Osteoblast (primary cell): ENCODE measurements at regions not wholly inside any gene's neighbourhood (a gene's known extent, or its start where the extent isn't known, plus 50 kb on each side); places are given as distances from the start of the nearest gene placed in this dataset.

Experiments used
- DNase-seq: peaks from one replicate; pipeline ENCODE4 v3.0.0; 2011; ENCODE audit warnings: low spot score, mixed read lengths; ENCODE audit not compliant: insufficient read length; ENCODE audit errors: missing footprints
- H2AFZ ChIP-seq: 2 replicates; pipeline ENCODE4 v1.6.0; 2011; ENCODE audit warnings: mild to moderate bottlenecking, low read length
- H3K27ac ChIP-seq: 2 replicates; pipeline ENCODE4 v1.5.1; 2011; ENCODE audit warnings: mild to moderate bottlenecking, low read depth, low read length, moderate library complexity
- H3K27me3 ChIP-seq: 2 replicates; pipeline ENCODE4 v1.6.0; 2012; ENCODE audit warnings: mild to moderate bottlenecking, control low read depth, inconsistent platforms, low read length, moderate library complexity; ENCODE audit not compliant: insufficient read depth
- H3K36me3 ChIP-seq: 2 replicates; pipeline ENCODE4 v1.5.1; 2011; ENCODE audit warnings: mild to moderate bottlenecking, low read length, control low read depth, moderate library complexity; ENCODE audit not compliant: insufficient read depth
- H3K4me1 ChIP-seq: 2 replicates; pipeline ENCODE4 v1.5.1; 2011; ENCODE audit warnings: mild to moderate bottlenecking, low read length, control low read depth, moderate library complexity; ENCODE audit not compliant: insufficient read depth
- H3K4me2 ChIP-seq: 2 replicates; pipeline ENCODE4 v1.6.0; 2011; ENCODE audit warnings: mild to moderate bottlenecking, low read length; ENCODE audit not compliant: insufficient read depth
- H3K4me3 ChIP-seq: fragments of 200-600 bp; sonication (generic); 3 replicates; pipeline ENCODE4 v1.5.1; 2012; ENCODE audit warnings: mild to moderate bottlenecking, low read length, inconsistent platforms; ENCODE audit not compliant: insufficient read depth
- H3K79me2 ChIP-seq: 2 replicates; pipeline ENCODE4 v1.6.0; 2012; ENCODE audit warnings: mild to moderate bottlenecking, low read length, control low read depth, inconsistent platforms; ENCODE audit not compliant: insufficient read depth
- H3K9me3 ChIP-seq: 2 replicates; pipeline ENCODE4 v1.5.1; 2011; ENCODE audit warnings: low read depth, low read length, control low read depth
- H4K20me1 ChIP-seq: 2 replicates; pipeline ENCODE4 v1.6.0; 2012; ENCODE audit warnings: mild to moderate bottlenecking, low read length, control low read depth; ENCODE audit not compliant: insufficient read depth
- TF ChIP-seq, protein P1 (sequence below): IDR thresholded peaks from 2 replicates; pipeline ENCODE4 v1.5.1; 2011; ENCODE audit warnings: mild to moderate bottlenecking, low read depth, low read length, moderate library complexity; ENCODE audit errors: extremely low read depth

DNA sequence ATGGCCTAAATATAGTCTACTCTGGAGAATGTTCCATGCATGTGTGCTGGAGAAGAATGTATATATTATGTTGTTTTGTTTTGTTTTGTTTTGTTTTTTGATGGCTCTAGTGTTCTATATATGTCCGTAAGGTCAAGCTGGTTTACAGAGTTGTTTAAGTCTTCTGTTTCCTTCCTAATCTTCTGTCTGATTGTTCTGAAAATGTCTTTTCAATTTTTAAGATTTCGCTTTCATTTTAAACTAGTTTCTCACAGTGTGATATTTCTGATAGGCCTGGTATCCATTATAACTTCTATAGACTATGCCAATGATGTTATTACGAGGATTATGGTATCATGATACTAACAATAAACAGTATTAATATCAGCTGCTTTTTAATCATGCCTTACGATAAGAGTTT lies 1126.3 kb upstream of the SORCS1 start:
- TF ChIP-seq, protein P1, sequence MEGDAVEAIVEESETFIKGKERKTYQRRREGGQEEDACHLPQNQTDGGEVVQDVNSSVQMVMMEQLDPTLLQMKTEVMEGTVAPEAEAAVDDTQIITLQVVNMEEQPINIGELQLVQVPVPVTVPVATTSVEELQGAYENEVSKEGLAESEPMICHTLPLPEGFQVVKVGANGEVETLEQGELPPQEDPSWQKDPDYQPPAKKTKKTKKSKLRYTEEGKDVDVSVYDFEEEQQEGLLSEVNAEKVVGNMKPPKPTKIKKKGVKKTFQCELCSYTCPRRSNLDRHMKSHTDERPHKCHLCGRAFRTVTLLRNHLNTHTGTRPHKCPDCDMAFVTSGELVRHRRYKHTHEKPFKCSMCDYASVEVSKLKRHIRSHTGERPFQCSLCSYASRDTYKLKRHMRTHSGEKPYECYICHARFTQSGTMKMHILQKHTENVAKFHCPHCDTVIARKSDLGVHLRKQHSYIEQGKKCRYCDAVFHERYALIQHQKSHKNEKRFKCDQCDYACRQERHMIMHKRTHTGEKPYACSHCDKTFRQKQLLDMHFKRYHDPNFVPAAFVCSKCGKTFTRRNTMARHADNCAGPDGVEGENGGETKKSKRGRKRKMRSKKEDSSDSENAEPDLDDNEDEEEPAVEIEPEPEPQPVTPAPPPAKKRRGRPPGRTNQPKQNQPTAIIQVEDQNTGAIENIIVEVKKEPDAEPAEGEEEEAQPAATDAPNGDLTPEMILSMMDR = no peak
- no peak for DNase-seq
- H3K4me2 ChIP-seq = no peak overlapping the region

DNA sequence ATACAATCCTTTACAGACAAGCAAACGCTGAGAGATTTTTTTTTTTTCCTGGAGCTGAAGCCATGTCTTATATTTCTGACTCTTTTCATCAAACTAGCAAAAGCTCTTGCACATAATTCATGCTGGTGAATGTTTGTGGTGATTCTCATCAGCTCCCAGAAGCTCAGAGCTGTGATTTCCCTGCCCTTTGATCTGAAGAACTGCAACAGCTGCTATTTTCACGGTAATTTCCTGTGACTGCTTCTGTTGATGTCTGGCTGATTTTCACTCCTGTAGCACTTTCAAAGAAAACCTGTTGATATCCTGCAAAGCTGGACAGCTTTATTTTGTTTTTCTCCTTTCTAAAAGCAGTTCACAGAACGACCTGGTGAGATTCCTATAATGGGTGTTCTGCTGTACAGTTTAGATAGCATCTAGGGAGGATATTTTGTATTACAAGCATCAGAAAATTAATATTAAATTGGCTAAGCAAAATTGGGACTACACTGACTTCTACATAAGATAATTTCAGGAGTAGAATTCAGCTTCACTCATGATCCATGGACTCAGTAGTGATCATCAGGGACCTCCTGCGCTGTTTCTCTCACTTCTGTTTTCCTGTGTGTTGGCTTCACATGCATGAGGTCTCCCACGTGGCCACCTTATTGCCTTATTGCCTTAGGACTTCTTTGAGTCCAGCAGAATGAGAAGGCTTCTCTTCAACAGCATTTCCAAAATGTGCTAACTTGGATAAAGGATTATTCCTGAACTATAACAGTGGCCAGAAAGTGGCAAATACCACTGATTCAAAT lies 1111.6 kb upstream of the SORCS1 start:
- Histone ChIP-seq H2AFZ (no peak overlapping the region), H3K27ac (no peak overlapping the region), H3K27me3 (no peaks in the 10 kb centered on the region), H3K4me1 (no peaks in the 10 kb centered on the region), H3K36me3 (no peaks in the 10 kb centered on the region), H4K20me1 (no peaks in the 10 kb centered on the region), H3K4me3 (no peak overlapping the region), H3K9me3 (peaks cover 2% of the 10 kb centered on the region), H3K79me2 (no peaks in the 10 kb centered on the region), H3K4me2 (no peak overlapping the region)
- no peak for DNase-seq
- TF ChIP-seq, protein P1 = no peak

More for the DNA sequence above, 1126.3 kb upstream of the SORCS1 start:
- H3K9me3 ChIP-seq = no peaks in the 10 kb centered on the region
- no peaks in the 10 kb centered on the region for H3K27me3 ChIP-seq
- H2AFZ ChIP-seq = no peak overlapping the region
- no peaks in the 10 kb centered on the region for H3K36me3 ChIP-seq
- no peaks in the 10 kb centered on the region for H3K79me2 ChIP-seq
- no peaks in the 10 kb centered on the region for H4K20me1 ChIP-seq
- H3K27ac ChIP-seq = no peak overlapping the region
- no peaks in the 10 kb centered on the region for H3K4me1 ChIP-seq
- no peak overlapping the region for H3K4me3 ChIP-seq

DNA sequence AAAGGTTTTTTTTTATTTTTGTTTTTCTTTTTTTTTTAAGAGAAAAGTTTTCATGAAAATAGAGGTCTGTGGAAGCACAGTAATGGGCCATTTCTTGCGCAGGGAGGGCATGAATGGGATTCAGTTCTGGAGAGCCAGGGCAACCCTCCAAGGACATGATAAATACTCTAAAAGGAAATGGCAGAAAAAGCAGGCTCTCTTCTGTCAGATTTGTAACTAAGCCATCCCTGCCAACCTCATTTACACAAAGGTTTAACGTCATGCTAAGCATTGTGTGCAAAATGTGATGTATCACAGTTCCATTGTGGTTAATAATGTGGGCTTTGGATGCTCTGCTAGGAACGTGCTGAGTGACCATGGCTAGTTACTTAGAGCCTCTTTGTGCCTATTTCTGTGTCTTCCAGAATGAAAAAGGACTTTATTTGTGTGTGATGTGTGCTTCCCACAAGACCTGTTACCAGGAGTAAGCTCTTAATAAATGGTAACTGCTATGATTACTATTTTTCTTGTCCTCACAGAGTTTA lies 1095.9 kb upstream of the SORCS1 start:
- Histone ChIP-seq H3K4me3 (no peak overlapping the region), H3K27me3 (no peaks in the 10 kb centered on the region), H3K4me1 (no peaks in the 10 kb centered on the region), H3K27ac (no peak overlapping the region), H3K9me3 (peaks cover 3% of the 10 kb centered on the region), H3K36me3 (no peaks in the 10 kb centered on the region), H2AFZ (no peak overlapping the region), H3K4me2 (no peak overlapping the region), H4K20me1 (no peaks in the 10 kb centered on the region), H3K79me2 (no peaks in the 10 kb centered on the region)
- TF ChIP-seq, protein P1 = no peak
- DNase-seq = no peak

DNA sequence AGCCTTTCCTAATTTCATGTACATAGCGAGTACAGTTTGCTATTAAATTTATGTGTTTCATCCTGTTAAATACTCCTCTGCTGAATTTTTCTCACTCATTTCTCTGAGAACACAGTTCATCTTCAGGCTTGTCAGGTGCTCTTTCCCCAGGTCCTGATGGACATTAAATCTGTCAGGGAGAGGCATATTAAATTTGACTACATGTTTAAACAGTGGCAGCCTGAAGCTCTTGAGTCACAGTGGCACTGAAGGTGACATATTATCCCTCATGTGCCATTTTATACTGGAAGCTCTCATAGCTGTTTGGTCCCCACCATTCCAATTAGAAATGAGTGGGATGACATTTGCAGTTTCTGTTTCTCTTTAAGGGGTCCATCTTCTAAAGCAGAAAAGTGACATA lies 1089.6 kb upstream of the SORCS1 start:
- Histone ChIP-seq H3K4me1 (no peaks in the 10 kb centered on the region), H3K79me2 (no peaks in the 10 kb centered on the region), H3K27ac (no peak overlapping the region), H3K36me3 (no peaks in the 10 kb centered on the region), H3K4me3 (no peak overlapping the region), H4K20me1 (no peaks in the 10 kb centered on the region), H3K9me3 (peaks cover 3% of the 10 kb centered on the region), H2AFZ (no peak overlapping the region), H3K4me2 (no peak overlapping the region), H3K27me3 (no peaks in the 10 kb centered on the region)
- TF ChIP-seq, protein P1 = no peak
- DNase-seq = no peak
